Tibial artery (tissue), 4 donors: ENCODE measurements at regions not wholly inside any gene's neighbourhood (a gene's known extent, or its start where the extent isn't known, plus 50 kb on each side); places are given as distances from the start of the nearest gene placed in this dataset.
"Not testable (repeated sequence)": the region's sequence is repeated elsewhere in the genome, so short reads cannot be mapped to it uniquely, and the experiment has no call there.

ENCODE experiments used
- DNase-seq, 2 donors: peaks; one replicate each; pipeline ENCODE4 v3.0.0-alpha.2; 2019
- H3K27ac ChIP-seq, 2 donors: fragments of 200-600 bp; sonication (generic) in 1 of 2; 1 replicate in 1 of 2; 2 replicates in 1 of 2; pipeline ENCODE4 v1.5.1; 2018 to 2019; ENCODE audit warnings: mild to moderate bottlenecking in 1 of 2
- H3K27me3 ChIP-seq, 2 donors: fragments of 200-600 bp; sonication (generic) in 1 of 2; one replicate each; pipeline versions ENCODE4 v1.5.1 to v1.6.0; 2016 to 2019
- H3K36me3 ChIP-seq, 3 donors: fragments of 200-600 bp; sonication (generic) in 2 of 3; one replicate each; pipeline ENCODE4 v1.5.1; 2016 to 2019; ENCODE audit warnings: mild to moderate bottlenecking in 2 of 3
- H3K4me1 ChIP-seq, 4 donors: fragments of 200-600 bp; sonication (generic) in 2 of 4; 1 replicate in 3 of 4; 2 replicates in 1 of 4; pipeline ENCODE4 v1.5.1; 2016 to 2019
- H3K4me3 ChIP-seq, 2 donors: fragments of 200-600 bp; sonication (generic) in 1 of 2; 1 replicate in 1 of 2; 2 replicates in 1 of 2; pipeline ENCODE4 v1.5.1; 2018 to 2019; ENCODE audit warnings: mild to moderate bottlenecking in 2 of 2
- H3K9me3 ChIP-seq, 3 donors: fragments of 200-600 bp; sonication (generic) in 1 of 3; one replicate each; pipeline ENCODE4 v1.5.1; 2016 to 2019
- intact Hi-C: fragments of 100-400 bp; cut with DNase I; formaldehyde crosslinking; loops from one replicate; pipeline ENCODE4 v1.15.0; 2023; ENCODE audit warnings: low total_unique reads
- TF ChIP-seq, protein P1 (sequence below), 2 experiments: fragments of 200-600 bp in 1 of 2; fragments of 450-650 bp in 1 of 2; IDR thresholded peaks; one replicate each; pipeline ENCODE4 v1.5.1; 2017 to 2019; ENCODE audit warnings: antibody characterized with exemption in 2 of 2, mild to moderate bottlenecking in 1 of 2, moderate library complexity in 1 of 2

DNA sequence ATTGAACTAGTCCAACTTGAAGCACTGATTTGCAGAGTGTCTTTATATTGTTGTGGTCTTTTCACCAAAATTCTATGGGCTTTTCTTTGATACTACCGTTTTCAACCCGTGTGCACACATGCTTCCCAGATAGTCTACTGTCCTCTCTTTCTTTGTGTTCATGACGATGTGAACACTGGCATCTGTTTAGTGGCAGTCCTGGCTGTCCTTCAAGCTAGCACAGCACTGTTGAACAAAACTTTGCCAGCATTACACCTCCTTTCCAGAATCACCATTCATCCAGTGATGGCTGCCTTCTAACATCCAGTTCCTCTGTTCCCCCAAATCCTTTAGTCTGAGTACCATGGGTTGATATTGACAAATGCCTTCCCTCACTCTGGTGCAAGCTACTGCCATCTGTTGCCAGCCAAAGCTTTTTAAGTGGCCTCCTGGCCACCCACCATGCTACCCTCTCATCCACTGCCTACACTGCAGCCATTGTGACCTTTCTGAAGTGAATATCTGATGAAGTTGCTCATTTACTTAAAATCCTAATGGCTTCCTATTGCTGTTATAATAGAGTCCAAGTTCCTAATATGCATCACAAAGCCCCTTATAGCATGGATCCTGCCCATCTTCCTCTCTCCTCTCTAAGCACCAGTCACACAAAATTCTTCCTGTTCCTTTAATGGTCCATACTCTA is 94.3 kb downstream of the NIBAN1 start:
- no peaks in the 10 kb centered on the region for H3K9me3 ChIP-seq
- intact Hi-C loops, result loop anchor here (10.0 kb wide), 2 partner anchors 55 to 95 kb away; partner anchors contain the start of gene NIBAN1
- no peaks in the 10 kb centered on the region for H3K36me3 ChIP-seq
- peaks cover 0 to 94% (median 41%) of the 10 kb centered on the region in 4 donors for H3K4me1 ChIP-seq
- DNase-seq, result no peak
- no peak overlapping the region for H3K4me3 ChIP-seq
- peak overlapping the region; percentile 80 to 85 for H3K27ac ChIP-seq
- TF ChIP-seq, protein P1, sequence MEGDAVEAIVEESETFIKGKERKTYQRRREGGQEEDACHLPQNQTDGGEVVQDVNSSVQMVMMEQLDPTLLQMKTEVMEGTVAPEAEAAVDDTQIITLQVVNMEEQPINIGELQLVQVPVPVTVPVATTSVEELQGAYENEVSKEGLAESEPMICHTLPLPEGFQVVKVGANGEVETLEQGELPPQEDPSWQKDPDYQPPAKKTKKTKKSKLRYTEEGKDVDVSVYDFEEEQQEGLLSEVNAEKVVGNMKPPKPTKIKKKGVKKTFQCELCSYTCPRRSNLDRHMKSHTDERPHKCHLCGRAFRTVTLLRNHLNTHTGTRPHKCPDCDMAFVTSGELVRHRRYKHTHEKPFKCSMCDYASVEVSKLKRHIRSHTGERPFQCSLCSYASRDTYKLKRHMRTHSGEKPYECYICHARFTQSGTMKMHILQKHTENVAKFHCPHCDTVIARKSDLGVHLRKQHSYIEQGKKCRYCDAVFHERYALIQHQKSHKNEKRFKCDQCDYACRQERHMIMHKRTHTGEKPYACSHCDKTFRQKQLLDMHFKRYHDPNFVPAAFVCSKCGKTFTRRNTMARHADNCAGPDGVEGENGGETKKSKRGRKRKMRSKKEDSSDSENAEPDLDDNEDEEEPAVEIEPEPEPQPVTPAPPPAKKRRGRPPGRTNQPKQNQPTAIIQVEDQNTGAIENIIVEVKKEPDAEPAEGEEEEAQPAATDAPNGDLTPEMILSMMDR (IDR thresholded peaks at IDR 0.05), result no peak
- no peaks in the 10 kb centered on the region for H3K27me3 ChIP-seq

DNA sequence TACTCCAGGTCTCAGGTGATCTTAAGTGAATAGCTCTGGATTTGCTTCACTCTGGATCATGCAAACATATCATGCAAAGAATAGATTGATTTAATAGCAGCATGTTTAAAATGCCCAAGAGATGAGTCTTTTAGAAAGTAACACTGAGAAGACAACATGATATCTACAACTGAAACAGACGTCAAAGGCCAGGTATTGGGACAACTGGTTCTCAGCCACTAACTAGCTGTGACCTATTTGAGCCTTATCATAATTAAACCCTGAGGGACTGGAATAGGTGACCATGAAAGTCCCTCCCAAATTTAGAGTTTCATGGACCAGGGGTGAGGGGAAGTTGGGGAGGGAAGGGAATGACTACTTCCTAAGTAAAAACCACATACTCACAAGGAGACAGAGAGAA is 95.7 kb downstream of the NIBAN1 start:
- intact Hi-C loops, result no loop called here
- H3K4me1 ChIP-seq, result peaks cover 0 to 86% (median 36%) of the 10 kb centered on the region in 4 donors
- H3K4me3 ChIP-seq, result no peak overlapping the region
- H3K36me3 ChIP-seq, result no peaks in the 10 kb centered on the region
- no peaks in the 10 kb centered on the region for H3K27me3 ChIP-seq
- DNase-seq, result no peak
- no peaks in the 10 kb centered on the region for H3K9me3 ChIP-seq
- TF ChIP-seq, protein P1 (IDR thresholded peaks at IDR 0.05), result no peak
- peak overlapping the region; percentile 41 to 52 for H3K27ac ChIP-seq

DNA sequence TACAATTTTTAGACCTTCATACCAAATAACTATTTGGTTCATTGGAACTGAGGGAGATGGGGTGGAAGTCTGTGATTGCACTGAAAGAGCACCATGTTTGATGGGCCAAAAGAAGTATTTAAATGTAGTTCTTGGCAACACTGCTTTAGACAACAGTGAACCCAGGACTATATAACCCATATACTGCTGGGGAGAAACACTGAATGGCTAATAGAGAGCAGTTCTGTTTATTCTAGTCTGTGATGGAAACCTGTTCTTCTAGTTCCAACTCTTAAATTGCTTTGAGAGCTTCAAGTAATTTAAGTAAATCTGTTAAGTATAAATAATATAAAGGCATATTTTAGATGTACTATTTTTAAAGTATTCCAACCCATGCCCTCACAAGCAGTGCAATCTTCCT is 96.3 kb downstream of the NIBAN1 start:
- no peak for DNase-seq
- peak overlapping the region; percentile 41 to 52 for H3K27ac ChIP-seq

DNA sequence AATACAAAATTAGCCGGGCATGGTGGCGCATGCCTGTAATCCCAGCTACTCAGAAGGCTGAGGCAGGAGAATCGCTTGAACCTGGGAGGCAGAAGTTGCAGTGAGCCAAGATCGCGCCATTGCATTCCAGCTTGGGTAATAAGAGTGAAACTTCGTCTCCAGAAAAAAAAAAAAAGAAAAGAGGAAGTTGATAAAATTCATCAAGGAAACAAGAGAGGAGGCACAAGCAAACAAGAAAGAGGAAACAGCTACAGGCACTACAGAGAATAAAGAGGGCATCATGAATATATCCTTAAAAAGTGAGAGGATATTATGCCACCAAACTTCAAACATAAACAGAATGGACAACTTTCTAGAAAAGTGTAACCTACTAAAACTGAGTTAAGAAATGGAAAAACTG is 98.3 kb downstream of the NIBAN1 start:
- Histone ChIP-seq H3K4me1 (peaks cover 0 to 60% (median 17%) of the 10 kb centered on the region in 4 donors), H3K27ac (peak overlapping the region; percentile 27 to 38)
- not testable (repeated sequence) for H3K9me3 ChIP-seq

More for the DNA sequence above, 96.3 kb downstream of the NIBAN1 start:
- no peaks in the 10 kb centered on the region for H3K36me3 ChIP-seq
- H3K9me3 ChIP-seq, result no peaks in the 10 kb centered on the region
- no peaks in the 10 kb centered on the region for H3K27me3 ChIP-seq
- intact Hi-C loops, result no loop called here
- TF ChIP-seq, protein P1 (IDR thresholded peaks at IDR 0.05), result no peak
- H3K4me1 ChIP-seq, result peaks cover 0 to 80% (median 30%) of the 10 kb centered on the region in 4 donors
- no peak overlapping the region for H3K4me3 ChIP-seq

DNA sequence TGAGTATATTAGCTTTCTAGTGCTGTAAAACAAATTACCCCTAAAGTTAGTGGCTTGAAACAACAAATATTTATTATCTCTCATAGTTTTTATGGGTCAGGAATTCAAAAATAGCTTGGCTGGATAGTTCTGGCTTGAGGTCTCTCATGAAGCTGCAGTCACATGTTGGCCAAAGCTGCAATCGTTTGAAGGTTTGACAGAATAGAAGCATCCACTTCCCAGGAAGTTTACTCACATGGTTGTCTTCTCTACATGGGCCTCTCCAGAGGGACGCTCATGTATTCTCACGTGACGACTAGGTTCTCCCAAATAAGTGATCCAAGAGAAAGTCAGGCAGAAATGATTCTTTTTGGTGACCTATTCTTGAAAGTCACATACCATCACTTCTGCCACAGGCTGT is 99.1 kb downstream of the NIBAN1 start:
- intact Hi-C loops, result no loop called here
- no peak overlapping the region for H3K4me3 ChIP-seq
- no peaks in the 10 kb centered on the region for H3K36me3 ChIP-seq
- H3K27ac ChIP-seq, result peak overlapping the region; percentile 27 to 38
- H3K9me3 ChIP-seq, result no peaks in the 10 kb centered on the region
- no peaks in the 10 kb centered on the region for H3K27me3 ChIP-seq
- TF ChIP-seq, protein P1 (IDR thresholded peaks at IDR 0.05), result no peak
- no peak for DNase-seq
- peaks cover 0 to 57% (median 13%) of the 10 kb centered on the region in 4 donors for H3K4me1 ChIP-seq

More for the DNA sequence above, 98.3 kb downstream of the NIBAN1 start:
- DNase-seq, H3K27me3 ChIP-seq, H3K36me3 ChIP-seq, intact Hi-C loops, H3K4me3 ChIP-seq: not testable (repeated sequence)

DNA sequence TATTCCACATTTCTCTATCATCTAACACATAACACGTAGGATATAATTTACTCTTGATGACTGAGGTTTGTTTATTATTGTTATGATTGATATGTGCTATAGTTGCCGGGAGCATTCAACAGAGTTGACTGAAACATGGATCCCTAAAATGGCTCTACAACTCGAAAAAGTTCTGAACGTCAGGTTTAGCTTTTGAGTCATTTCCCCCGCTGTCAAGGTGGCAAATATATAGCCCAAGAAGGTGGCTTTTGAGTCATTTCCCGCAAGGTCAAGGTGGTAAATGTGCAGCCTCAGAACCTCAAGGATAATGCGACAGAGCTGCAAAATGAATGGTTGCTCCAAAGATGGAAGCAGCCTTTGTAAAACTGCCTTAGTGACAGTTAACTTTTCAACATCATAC is 104.0 kb downstream of the NIBAN1 start:
- H3K27me3 ChIP-seq, result no peaks in the 10 kb centered on the region
- no peak for DNase-seq
- H3K9me3 ChIP-seq, result no peaks in the 10 kb centered on the region
- intact Hi-C loops, result no loop called here
- no peak overlapping the region for H3K27ac ChIP-seq
- H3K36me3 ChIP-seq, result no peaks in the 10 kb centered on the region
- TF ChIP-seq, protein P1 (IDR thresholded peaks at IDR 0.05), result no peak
- H3K4me3 ChIP-seq, result no peak overlapping the region
- peaks cover 0 to 31% (median 16%) of the 10 kb centered on the region in 4 donors for H3K4me1 ChIP-seq
